ENCODE measurements at regions not wholly inside any gene's neighbourhood (a gene's known extent, or its start where the extent isn't known, plus 50 kb on each side); places are given as distances from the start of the nearest gene placed in this dataset.

- no peak for DNase-seq (ENCODE audit: low spot score)
Observed at GRCh38 chr4:66693694-66694093, 851.6 kb downstream of the CENPC start.

GRCh38 chr4:66691101-66691500, 854.2 kb downstream of the CENPC start:
- DNase-seq (ENCODE audit: low spot score) = no peak

- DNase-seq (ENCODE audit: low spot score) = no peak
Observed at GRCh38 chr4:66688674-66689073, 856.6 kb downstream of the CENPC start.

- no peak for DNase-seq (ENCODE audit: low spot score)
Observed at GRCh38 chr4:66687459-66687858, 857.8 kb downstream of the CENPC start.

GRCh38 chr4:66681962-66682361, 863.3 kb downstream of the CENPC start:
- DNase-seq (ENCODE audit: low spot score) = no peak

GRCh38 chr4:66667249-66667648, 878.1 kb downstream of the CENPC start:
- no peak for DNase-seq (ENCODE audit: low spot score)

- no peak for DNase-seq (ENCODE audit: low spot score)
Observed at GRCh38 chr4:66662620-66663019, 882.7 kb downstream of the CENPC start.

GRCh38 chr4:66658809-66659208, 886.5 kb downstream of the CENPC start:
- no peak for DNase-seq (ENCODE audit: low spot score)

GRCh38 chr4:66655505-66655904, 889.8 kb downstream of the CENPC start:
- no peak for DNase-seq (ENCODE audit: low spot score)

GRCh38 chr4:66653937-66654336, 891.4 kb downstream of the CENPC start:
- no peak for DNase-seq (ENCODE audit: low spot score)

GRCh38 chr4:66649236-66649635, 896.1 kb downstream of the CENPC start:
- DNase-seq (ENCODE audit: low spot score) = no peak

GRCh38 chr4:66647926-66648325, 897.4 kb downstream of the CENPC start:
- no peak for DNase-seq (ENCODE audit: low spot score)

GRCh38 chr4:66647476-66647875, 897.8 kb downstream of the CENPC start:
- DNase-seq (ENCODE audit: low spot score) = no peak

- DNase-seq (ENCODE audit: low spot score) = no peak
Observed at GRCh38 chr4:66640233-66640990, 904.9 kb downstream of the CENPC start.

GRCh38 chr4:66639361-66639760, 905.9 kb downstream of the CENPC start:
- no peak for DNase-seq (ENCODE audit: low spot score)

- DNase-seq (ENCODE audit: low spot score) = no peak
Observed at GRCh38 chr4:66636349-66636748, 909.0 kb downstream of the CENPC start.

GRCh38 chr4:66633477-66633876, 911.8 kb downstream of the CENPC start:
- no peak for DNase-seq (ENCODE audit: low spot score)

GRCh38 chr4:66629927-66630326, 915.4 kb downstream of the CENPC start:
- DNase-seq (ENCODE audit: low spot score) = no peak

- no peak for DNase-seq (ENCODE audit: low spot score)
Observed at GRCh38 chr4:66628146-66628545, 917.2 kb downstream of the CENPC start.

GRCh38 chr4:66625480-66625879, 919.8 kb downstream of the CENPC start:
- no peak for DNase-seq (ENCODE audit: low spot score)

GRCh38 chr4:66613591-66613990, 931.7 kb downstream of the CENPC start:
- DNase-seq (ENCODE audit: low spot score) = no peak

- DNase-seq (ENCODE audit: low spot score) = no peak
Observed at GRCh38 chr4:66609014-66609413, 936.3 kb downstream of the CENPC start.

GRCh38 chr4:66606908-66607307, 936.6 kb upstream of the EPHA5 start:
- no peak for DNase-seq (ENCODE audit: low spot score)

- DNase-seq (ENCODE audit: low spot score) = no peak
Observed at GRCh38 chr4:66606215-66606614, 935.9 kb upstream of the EPHA5 start.

Data from HuH-7.5 (cell line).